Mesothelial cell of epicardium (in vitro differentiated cells): ENCODE measurements at regions not wholly inside any gene's neighbourhood (a gene's known extent, or its start where the extent isn't known, plus 50 kb on each side); places are given as distances from the start of the nearest gene placed in this dataset.

Experiments
- DNase-seq, 2 experiments: peaks; one replicate each; pipeline ENCODE4 v3.0.0; 2021; ENCODE audit warnings: low spot score in 2 of 2; ENCODE audit not compliant: unreplicated experiment in 2 of 2
- H3K27ac Mint-ChIP-seq: 2 replicates; pipeline ENCODE4 v1.8.0; 2021; ENCODE audit warnings: mixed read lengths
- H3K27me3 Mint-ChIP-seq: 2 replicates; pipeline ENCODE4 v1.8.0; 2021; ENCODE audit warnings: low read depth, mixed read lengths
- H3K36me3 Mint-ChIP-seq: 2 replicates; pipeline ENCODE4 v1.8.0; 2021; ENCODE audit warnings: mixed read lengths
- H3K4me1 Mint-ChIP-seq: 2 replicates; pipeline ENCODE4 v1.8.0; 2021; ENCODE audit warnings: mixed read lengths
- H3K4me3 Mint-ChIP-seq: 2 replicates; pipeline ENCODE4 v1.8.0; 2021; ENCODE audit warnings: mild to moderate bottlenecking, moderate library complexity, mixed read lengths
- H3K9me3 Mint-ChIP-seq: 2 replicates; pipeline ENCODE4 v1.8.0; 2021; ENCODE audit warnings: mixed read lengths
- TF ChIP-seq, protein P1 (sequence below): fragments of 200-600 bp; sonication (generic); IDR thresholded peaks from one replicate; pipeline ENCODE4 v1.5.0; 2021; ENCODE audit warnings: antibody characterized with exemption; ENCODE audit not compliant: unreplicated experiment

DNA sequence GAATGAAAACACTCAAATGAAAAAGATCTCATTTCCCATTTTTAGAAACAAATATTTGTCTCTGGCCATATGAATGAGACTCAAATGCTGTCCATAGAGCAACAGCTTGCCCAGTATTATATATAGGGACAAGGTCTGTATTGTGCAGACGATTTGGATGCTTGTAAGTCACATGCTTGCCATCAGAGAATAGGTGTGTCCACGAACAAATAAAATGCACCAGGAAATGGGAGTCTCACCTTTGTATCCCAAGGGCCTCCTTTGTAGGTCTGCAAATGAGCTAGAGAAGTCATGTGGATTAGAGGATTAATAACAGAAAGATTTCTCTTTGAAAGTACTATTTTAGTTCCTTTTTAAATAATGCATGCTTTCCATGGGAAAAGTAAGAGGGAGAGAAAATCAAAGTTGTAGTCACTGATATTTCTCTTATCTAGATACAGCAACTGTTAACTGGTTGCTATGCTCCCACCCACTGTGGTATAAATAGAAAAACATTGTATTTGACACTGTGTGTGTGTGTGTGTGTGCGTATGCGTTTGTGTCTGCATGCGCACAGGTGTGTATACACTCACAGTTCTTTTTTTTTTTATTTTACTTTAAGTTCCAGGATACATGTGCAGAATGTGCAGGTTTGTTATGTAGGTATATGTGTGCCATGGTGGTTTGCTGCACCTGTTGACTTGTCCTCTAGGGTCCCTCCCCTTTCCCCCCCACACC lies 383.4 kb upstream of the ARRDC4 start:
- TF ChIP-seq, protein P1, sequence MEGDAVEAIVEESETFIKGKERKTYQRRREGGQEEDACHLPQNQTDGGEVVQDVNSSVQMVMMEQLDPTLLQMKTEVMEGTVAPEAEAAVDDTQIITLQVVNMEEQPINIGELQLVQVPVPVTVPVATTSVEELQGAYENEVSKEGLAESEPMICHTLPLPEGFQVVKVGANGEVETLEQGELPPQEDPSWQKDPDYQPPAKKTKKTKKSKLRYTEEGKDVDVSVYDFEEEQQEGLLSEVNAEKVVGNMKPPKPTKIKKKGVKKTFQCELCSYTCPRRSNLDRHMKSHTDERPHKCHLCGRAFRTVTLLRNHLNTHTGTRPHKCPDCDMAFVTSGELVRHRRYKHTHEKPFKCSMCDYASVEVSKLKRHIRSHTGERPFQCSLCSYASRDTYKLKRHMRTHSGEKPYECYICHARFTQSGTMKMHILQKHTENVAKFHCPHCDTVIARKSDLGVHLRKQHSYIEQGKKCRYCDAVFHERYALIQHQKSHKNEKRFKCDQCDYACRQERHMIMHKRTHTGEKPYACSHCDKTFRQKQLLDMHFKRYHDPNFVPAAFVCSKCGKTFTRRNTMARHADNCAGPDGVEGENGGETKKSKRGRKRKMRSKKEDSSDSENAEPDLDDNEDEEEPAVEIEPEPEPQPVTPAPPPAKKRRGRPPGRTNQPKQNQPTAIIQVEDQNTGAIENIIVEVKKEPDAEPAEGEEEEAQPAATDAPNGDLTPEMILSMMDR = no peak
- H3K4me1 Mint-ChIP-seq = no peaks in the 10 kb centered on the region
- no peak for DNase-seq
- peaks cover 21% of the 10 kb centered on the region for H3K27me3 Mint-ChIP-seq
- no peak overlapping the region for H3K4me3 Mint-ChIP-seq
- H3K36me3 Mint-ChIP-seq = no peaks in the 10 kb centered on the region
- no peak overlapping the region for H3K27ac Mint-ChIP-seq
- H3K9me3 Mint-ChIP-seq = peaks cover 6% of the 10 kb centered on the region

DNA sequence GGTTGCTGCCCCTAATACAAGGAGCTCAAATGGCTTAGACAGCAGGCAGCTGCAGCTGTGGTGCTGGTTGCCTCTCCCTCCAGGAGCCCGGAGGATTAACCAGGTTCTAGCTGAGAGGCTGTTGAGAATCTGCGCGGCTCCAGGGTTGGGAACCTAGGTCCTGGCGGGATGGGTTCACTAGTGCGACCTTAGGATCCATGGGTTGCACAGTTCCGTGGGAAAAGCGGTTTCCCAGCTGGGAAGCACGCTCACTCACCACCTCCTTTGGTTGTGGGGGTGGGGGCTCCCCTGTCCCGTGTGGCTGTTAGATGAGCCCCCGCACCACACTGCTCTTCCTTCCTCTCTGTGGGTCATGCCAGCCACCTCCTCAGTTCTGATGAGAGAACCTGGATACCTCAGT lies 375.1 kb upstream of the ARRDC4 start:
- H3K9me3 Mint-ChIP-seq = peaks cover 29% of the 10 kb centered on the region
- H3K27ac Mint-ChIP-seq = no peak overlapping the region
- H3K27me3 Mint-ChIP-seq = peaks cover 16% of the 10 kb centered on the region
- DNase-seq = no peak
- no peaks in the 10 kb centered on the region for H3K36me3 Mint-ChIP-seq
- no peak overlapping the region for H3K4me3 Mint-ChIP-seq
- H3K4me1 Mint-ChIP-seq = no peaks in the 10 kb centered on the region
- TF ChIP-seq, protein P1 = no peak

DNA sequence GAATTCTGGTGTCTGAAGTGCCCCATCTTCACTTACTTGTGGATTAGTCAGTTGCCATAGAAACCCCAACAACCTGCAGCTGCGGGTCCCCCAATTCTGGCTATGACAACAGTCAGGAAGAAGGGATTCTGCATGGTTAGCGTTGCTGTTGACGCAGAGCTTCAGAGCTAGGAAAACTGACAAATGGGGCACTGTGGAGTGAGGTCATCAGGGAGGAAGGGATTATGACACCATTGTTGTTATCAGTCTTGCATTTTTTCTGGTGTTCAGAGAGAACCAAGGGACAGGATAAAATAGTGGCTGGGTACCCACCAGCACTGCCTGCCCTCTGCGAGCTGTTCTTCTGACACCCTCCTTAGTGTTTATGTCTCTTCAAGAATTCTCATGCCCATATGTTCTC lies 367.7 kb upstream of the ARRDC4 start:
- no peaks in the 10 kb centered on the region for H3K36me3 Mint-ChIP-seq
- H3K27ac Mint-ChIP-seq = no peak overlapping the region
- TF ChIP-seq, protein P1 = no peak
- no peak overlapping the region for H3K4me3 Mint-ChIP-seq
- peaks cover under 1% of the 10 kb centered on the region for H3K4me1 Mint-ChIP-seq
- DNase-seq = no peak
- H3K27me3 Mint-ChIP-seq = peaks cover 8% of the 10 kb centered on the region
- no peaks in the 10 kb centered on the region for H3K9me3 Mint-ChIP-seq

DNA sequence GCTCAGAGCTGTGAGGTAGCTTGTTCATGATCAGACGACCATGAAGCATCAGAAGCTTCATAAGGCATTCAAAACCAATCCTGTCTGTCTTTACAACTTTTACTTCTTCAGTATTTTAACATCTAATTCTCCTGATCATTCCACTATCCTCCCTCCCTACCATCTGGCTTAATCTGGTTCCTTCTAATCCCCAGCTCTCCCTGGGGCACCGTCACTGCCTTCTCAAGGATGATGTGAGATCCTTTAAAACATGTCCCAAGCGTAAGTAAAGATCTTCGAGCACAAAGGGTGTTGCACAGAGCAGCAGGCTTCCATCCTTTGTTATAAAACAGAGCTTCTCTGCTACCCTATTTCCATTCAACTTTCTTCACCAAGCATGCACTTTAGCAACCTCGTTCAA lies 362.7 kb upstream of the ARRDC4 start:
- peaks cover 5% of the 10 kb centered on the region for H3K27me3 Mint-ChIP-seq
- H3K36me3 Mint-ChIP-seq = no peaks in the 10 kb centered on the region
- no peaks in the 10 kb centered on the region for H3K9me3 Mint-ChIP-seq
- TF ChIP-seq, protein P1 = no peak
- H3K4me1 Mint-ChIP-seq = peaks cover 12% of the 10 kb centered on the region
- no peak for DNase-seq
- H3K4me3 Mint-ChIP-seq = no peak overlapping the region
- H3K27ac Mint-ChIP-seq = no peak overlapping the region

DNA sequence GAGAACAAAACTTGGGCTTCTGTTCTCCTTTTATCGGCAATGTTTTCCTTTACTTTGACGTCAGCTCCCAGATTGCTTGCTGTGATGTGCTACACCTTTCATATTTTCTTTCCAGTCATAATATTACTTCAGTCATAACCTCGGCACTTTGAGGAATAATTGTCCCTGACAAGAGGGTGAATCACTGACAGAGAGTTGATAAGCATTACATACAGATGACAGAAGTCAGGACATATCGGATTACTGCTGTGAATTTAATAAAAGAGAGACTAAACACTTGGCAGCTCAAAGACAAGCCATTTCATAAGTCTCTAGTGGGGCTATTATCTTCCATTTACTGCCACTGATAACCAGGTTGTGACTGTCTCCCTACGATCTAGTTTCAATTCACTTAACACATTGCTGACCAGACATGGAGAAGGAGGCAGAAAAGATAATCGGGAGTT lies 362.1 kb upstream of the ARRDC4 start:
- TF ChIP-seq, protein P1 = no peak
- no peak overlapping the region for H3K27ac Mint-ChIP-seq
- no peak overlapping the region for H3K4me3 Mint-ChIP-seq
- no peak for DNase-seq
- H3K27me3 Mint-ChIP-seq = peaks cover 5% of the 10 kb centered on the region
- no peaks in the 10 kb centered on the region for H3K9me3 Mint-ChIP-seq
- no peaks in the 10 kb centered on the region for H3K36me3 Mint-ChIP-seq
- H3K4me1 Mint-ChIP-seq = peaks cover 12% of the 10 kb centered on the region

DNA sequence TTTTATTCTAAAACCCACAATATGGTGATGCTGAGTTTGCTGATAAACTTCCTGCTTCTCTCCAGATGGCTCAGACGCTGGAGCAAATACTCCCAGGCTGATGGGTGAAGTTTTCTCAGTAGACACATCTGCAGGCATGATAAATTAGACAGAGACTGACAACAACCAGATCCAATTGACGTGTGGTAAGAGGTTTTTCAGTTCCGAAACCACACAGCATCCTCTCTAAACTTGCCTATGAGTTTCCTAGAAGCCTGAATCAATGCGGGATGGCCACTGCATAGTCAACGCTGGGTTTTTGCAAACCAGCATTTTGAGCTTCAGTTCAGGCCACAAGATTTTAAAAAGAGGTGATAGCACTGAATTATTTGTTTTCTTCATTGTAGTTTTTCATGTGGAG lies 360.3 kb upstream of the ARRDC4 start:
- Mint-ChIP-seq H3K4me3 (no peak overlapping the region), H3K4me1 (peaks cover 12% of the 10 kb centered on the region), H3K9me3 (no peaks in the 10 kb centered on the region), H3K36me3 (no peaks in the 10 kb centered on the region), H3K27ac (no peak overlapping the region), H3K27me3 (peaks cover 8% of the 10 kb centered on the region)
- TF ChIP-seq, protein P1 = no peak
- no peak for DNase-seq
